ENCODE measurements at regions not wholly inside any gene's neighbourhood (a gene's known extent, or its start where the extent isn't known, plus 50 kb on each side); places are given as distances from the start of the nearest gene placed in this dataset.

- TF ChIP-seq ZNF622 (IDR thresholded peaks at IDR 0.05) (no peak), POLR2A (IDR thresholded peaks at IDR 0.05; ENCODE audit: low read depth, low read length) (no peak), TAF1 (IDR thresholded peaks at IDR 0.05; ENCODE audit: borderline replicate concordance, low read depth, low read length) (no peak), KDM1A (IDR thresholded peaks at IDR 0.05; ENCODE audit: borderline replicate concordance) (no peak), CTCF (IDR thresholded peaks at IDR 0.05 in 2 of 3, conservative IDR thresholded peaks at IDR 0.05 in 1 of 3; ENCODE audit: control insufficient read depth in 2 of 3, extremely low read depth in 1 of 3, insufficient read depth in 1 of 3, low read depth in 3 of 3, low read length in 3 of 3) (no peak), ZNF274 (IDR thresholded peaks at IDR 0.05; ENCODE audit: insufficient read depth, insufficient read length) (no peak), USF2 (IDR thresholded peaks at IDR 0.05; ENCODE audit: borderline replicate concordance, low read depth, low read length) (no peak), RAD21 (IDR thresholded peaks at IDR 0.05; ENCODE audit: insufficient read depth, low read depth, low read length) (no peak), EGR1 (IDR thresholded peaks at IDR 0.05; ENCODE audit: borderline replicate concordance in 1 of 2, low read depth in 2 of 2, low read length in 2 of 2) (no peak), POLR2AphosphoS5 (IDR thresholded peaks at IDR 0.05; ENCODE audit: low read length) (no peak), BCLAF1 (IDR thresholded peaks at IDR 0.05) (no peak)
Observed at GRCh38 chr12:25307818-25308217, 57.1 kb upstream of the KRAS start.
